ENCODE measurements at regions not wholly inside any gene's neighbourhood (a gene's known extent, or its start where the extent isn't known, plus 50 kb on each side); places are given as distances from the start of the nearest gene placed in this dataset.

GRCh38 chr13:99693351-99693750 is 192.1 kb downstream of the TM9SF2 start:
- peaks cover 0 to 7% (median 0%) of the 10 kb centered on the region in 4 donors for H3K4me1 ChIP-seq
- no peaks in the 10 kb centered on the region for H3K27me3 ChIP-seq
- H3K9me3 ChIP-seq: no peaks in the 10 kb centered on the region
- H3K36me3 ChIP-seq: no peaks in the 10 kb centered on the region
- no peak overlapping the region for H3K4me3 ChIP-seq
- no peak for TF ChIP-seq CTCF (IDR thresholded peaks at IDR 0.05)
- no peak for TF ChIP-seq POLR2A (IDR thresholded peaks at IDR 0.05)
- DNase-seq: no peak
- no peak overlapping the region for H3K27ac ChIP-seq

- H3K4me1 ChIP-seq: peaks cover 0 to 2% (median 0%) of the 10 kb centered on the region in 4 donors
- H3K9me3 ChIP-seq: no peaks in the 10 kb centered on the region
- no peak for DNase-seq
- no peaks in the 10 kb centered on the region for H3K27me3 ChIP-seq
- no peaks in the 10 kb centered on the region for H3K36me3 ChIP-seq
- no peak overlapping the region for H3K27ac ChIP-seq
- TF ChIP-seq CTCF (IDR thresholded peaks at IDR 0.05) (no peak), POLR2A (IDR thresholded peaks at IDR 0.05) (no peak)
- no peak overlapping the region for H3K4me3 ChIP-seq
Observed at GRCh38 chr13:99692854-99693253, 191.6 kb downstream of the TM9SF2 start.

GRCh38 chr13:99691552-99691951 is 190.3 kb downstream of the TM9SF2 start:
- no peak for DNase-seq
- Histone ChIP-seq H3K4me1 (peaks cover 0 to under 1% (median 0%) of the 10 kb centered on the region in 4 donors), H3K4me3 (no peak overlapping the region), H3K36me3 (no peaks in the 10 kb centered on the region), H3K27me3 (no peaks in the 10 kb centered on the region), H3K27ac (no peak overlapping the region), H3K9me3 (no peaks in the 10 kb centered on the region)
- TF ChIP-seq CTCF (IDR thresholded peaks at IDR 0.05) (no peak), POLR2A (IDR thresholded peaks at IDR 0.05) (no peak)

GRCh38 chr13:99690426-99691174 is 189.3 kb downstream of the TM9SF2 start:
- H3K36me3 ChIP-seq: no peaks in the 10 kb centered on the region
- no peaks in the 10 kb centered on the region for H3K9me3 ChIP-seq
- H3K4me1 ChIP-seq: peaks cover 0 to 7% (median 0%) of the 10 kb centered on the region in 4 donors
- no peak overlapping the region for H3K4me3 ChIP-seq
- TF ChIP-seq CTCF (IDR thresholded peaks at IDR 0.05) (no peak), POLR2A (IDR thresholded peaks at IDR 0.05) (no peak)
- no peak for DNase-seq
- H3K27me3 ChIP-seq: no peaks in the 10 kb centered on the region
- no peak overlapping the region for H3K27ac ChIP-seq

- Histone ChIP-seq H3K27ac (no peak overlapping the region), H3K36me3 (no peaks in the 10 kb centered on the region), H3K9me3 (no peaks in the 10 kb centered on the region), H3K4me3 (no peak overlapping the region), H3K27me3 (no peaks in the 10 kb centered on the region), H3K4me1 (peaks cover 0 to 8% (median 0%) of the 10 kb centered on the region in 4 donors)
- DNase-seq: no peak
- TF ChIP-seq POLR2A (IDR thresholded peaks at IDR 0.05) (no peak), CTCF (IDR thresholded peaks at IDR 0.05) (no peak)
Observed at GRCh38 chr13:99689955-99690354, 188.7 kb downstream of the TM9SF2 start.

All from Peyer's patch (tissue), 4 donors.